GM12891 (cell line): ENCODE measurements at regions not wholly inside any gene's neighbourhood (a gene's known extent, or its start where the extent isn't known, plus 50 kb on each side); places are given as distances from the start of the nearest gene placed in this dataset.

Source experiments
- PAX5 ChIP-seq: IDR thresholded peaks from 2 replicates; pipeline ENCODE4 v1.6.1; 2011; ENCODE audit warnings: low read length, moderate library complexity, mild to moderate bottlenecking; ENCODE audit not compliant: insufficient read depth, severe bottlenecking
- POLR2A ChIP-seq: IDR thresholded peaks from 2 replicates; pipeline ENCODE4 v1.6.1; 2011; ENCODE audit warnings: low read depth, low read length, control low read depth
- POLR2AphosphoS5 ChIP-seq: IDR thresholded peaks from 2 replicates; pipeline ENCODE4 v1.6.1; 2011; ENCODE audit warnings: low read depth, low read length, control low read depth
- POU2F2 ChIP-seq: IDR thresholded peaks from 2 replicates; pipeline ENCODE4 v1.6.1; 2011; ENCODE audit warnings: low read depth, mild to moderate bottlenecking, control low read depth, low read length, moderate library complexity
- SPI1 ChIP-seq: IDR thresholded peaks from 2 replicates; pipeline ENCODE4 v1.6.1; 2011; ENCODE audit warnings: low read depth, low read length, control low read depth
- TAF1 ChIP-seq: IDR thresholded peaks from 2 replicates; pipeline ENCODE4 v1.6.1; 2011; ENCODE audit warnings: low read depth, low read length, control low read depth

GRCh38 chr3:163476179-163476578 is 1602.1 kb downstream of the SI start:
- TF ChIP-seq POLR2A, result no peak
- TF ChIP-seq POLR2AphosphoS5, result no peak
- TF ChIP-seq TAF1, result no peak
- no peak for TF ChIP-seq SPI1
- TF ChIP-seq PAX5, result no peak
- TF ChIP-seq POU2F2, result no peak
